ENCODE measurements at regions not wholly inside any gene's neighbourhood (a gene's known extent, or its start where the extent isn't known, plus 50 kb on each side); places are given as distances from the start of the nearest gene placed in this dataset.

DNA sequence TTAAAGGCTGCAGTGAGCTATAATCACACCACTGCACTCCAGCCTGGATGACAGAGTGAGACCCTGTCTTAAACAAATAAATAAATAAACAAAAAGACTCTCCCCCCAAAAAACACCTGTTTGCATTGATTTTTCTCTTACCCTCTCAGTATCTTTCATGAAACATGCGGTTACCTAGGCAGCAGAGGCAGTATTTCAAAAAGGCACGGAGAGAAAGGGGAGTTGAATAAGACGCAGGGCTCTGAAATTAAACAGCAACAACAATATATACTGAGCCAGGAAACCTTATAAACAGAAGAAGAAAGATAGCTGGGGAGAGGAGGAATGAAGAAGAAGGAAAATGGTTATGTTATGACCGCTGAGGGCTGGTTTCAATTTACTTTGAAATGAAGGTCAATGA is 277.6 kb downstream of the BTG1 start:
- ChIA-PET CTCF (no interaction called here), POLR2A (ENCODE audit: unreplicated experiment) (no interaction called here)
- H2AFZ ChIP-seq = no peak overlapping the region
- H3K27me3 ChIP-seq (ENCODE audit: insufficient read depth, low read depth) = no peaks in the 10 kb centered on the region
- H3K79me2 ChIP-seq (ENCODE audit: low read depth) = no peaks in the 10 kb centered on the region
- intact Hi-C loops (cut with micrococcal nuclease; ENCODE audit: unreplicated experiment) = no loop called here
- no TSS peak for BruUV-seq (replicated peaks)
- H3K9me2 ChIP-seq (ENCODE audit: insufficient read depth) = no peaks in the 10 kb centered on the region; the same call in 1 of the 2 replicates
- no peaks in the 10 kb centered on the region for H3K36me3 ChIP-seq (ENCODE audit: low read depth)
- no peaks in the 10 kb centered on the region for H3F3A ChIP-seq (ENCODE audit: insufficient read depth, low read depth)
- no peak overlapping the region for H3K27ac ChIP-seq
- no peak for DNase-seq
- TF ChIP-seq EZH2 (IDR thresholded peaks at IDR 0.05; ENCODE audit: low read depth) (no peak), CTCF (conservative IDR thresholded peaks at IDR 0.05) (no peak)
- no peaks in the 10 kb centered on the region for H4K20me1 ChIP-seq (ENCODE audit: insufficient read depth)
- H3K4me1 ChIP-seq (replicated peaks; ENCODE audit: insufficient read depth) = no peaks in the 10 kb centered on the region
- no peak overlapping the region for H3K4me3 ChIP-seq
- H3K4me2 ChIP-seq = no peak overlapping the region
- H3K9me3 ChIP-seq (ENCODE audit: insufficient read depth, low read depth) = no peaks in the 10 kb centered on the region

DNA sequence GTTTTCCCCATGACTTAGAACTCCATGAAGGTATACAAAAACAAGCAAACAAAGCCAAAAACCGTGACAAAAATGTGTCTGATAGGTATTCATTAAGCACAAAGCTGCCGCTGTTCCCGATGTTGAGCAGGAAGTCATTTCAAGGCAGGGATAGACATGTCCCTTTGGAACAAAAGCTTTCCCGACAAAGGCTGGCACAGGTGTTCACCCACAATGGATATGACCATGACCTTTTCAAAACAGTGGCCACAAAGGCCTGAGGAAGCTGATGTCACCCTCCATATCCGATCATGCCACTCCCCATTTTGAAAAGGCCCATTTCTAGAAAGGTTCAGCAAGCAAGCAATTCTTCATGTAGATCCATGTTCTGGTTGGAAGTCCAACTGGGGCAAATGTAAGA is 279.1 kb downstream of the BTG1 start:
- no peaks in the 10 kb centered on the region for H3K27me3 ChIP-seq (ENCODE audit: insufficient read depth, low read depth)
- DNase-seq = no peak
- H3K4me1 ChIP-seq (replicated peaks; ENCODE audit: insufficient read depth) = no peaks in the 10 kb centered on the region
- no peaks in the 10 kb centered on the region for H3F3A ChIP-seq (ENCODE audit: insufficient read depth, low read depth)
- H3K9me2 ChIP-seq (ENCODE audit: insufficient read depth) = no peaks in the 10 kb centered on the region; the same call in 1 of the 2 replicates
- intact Hi-C loops (cut with micrococcal nuclease; ENCODE audit: unreplicated experiment) = no loop called here
- H3K27ac ChIP-seq = no peak overlapping the region
- H2AFZ ChIP-seq = no peak overlapping the region
- H3K9me3 ChIP-seq (ENCODE audit: insufficient read depth, low read depth) = no peaks in the 10 kb centered on the region
- TF ChIP-seq EZH2 (IDR thresholded peaks at IDR 0.05; ENCODE audit: low read depth) (no peak), CTCF (conservative IDR thresholded peaks at IDR 0.05) (no peak)
- no peaks in the 10 kb centered on the region for H4K20me1 ChIP-seq (ENCODE audit: insufficient read depth)
- no peaks in the 10 kb centered on the region for H3K79me2 ChIP-seq (ENCODE audit: low read depth)
- no peak overlapping the region for H3K4me2 ChIP-seq
- BruUV-seq (replicated peaks) = no TSS peak
- no peak overlapping the region for H3K4me3 ChIP-seq
- ChIA-PET POLR2A (ENCODE audit: unreplicated experiment) (no interaction called here), CTCF (no interaction called here)
- no peaks in the 10 kb centered on the region for H3K36me3 ChIP-seq (ENCODE audit: low read depth)

- H3K27ac ChIP-seq = no peak overlapping the region
- DNase-seq = no peak
- no peak overlapping the region for H3K4me3 ChIP-seq
- no peaks in the 10 kb centered on the region for H3K27me3 ChIP-seq (ENCODE audit: insufficient read depth, low read depth)
- H3K9me2 ChIP-seq (ENCODE audit: insufficient read depth) = no peaks in the 10 kb centered on the region
- ChIA-PET POLR2A (ENCODE audit: unreplicated experiment) (no interaction called here), CTCF (no interaction called here)
- no TSS peak for BruUV-seq (replicated peaks)
- no peaks in the 10 kb centered on the region for H3F3A ChIP-seq (ENCODE audit: insufficient read depth, low read depth)
- H3K79me2 ChIP-seq (ENCODE audit: low read depth) = no peaks in the 10 kb centered on the region
- no peaks in the 10 kb centered on the region for H3K36me3 ChIP-seq (ENCODE audit: low read depth)
- H3K4me1 ChIP-seq (replicated peaks; ENCODE audit: insufficient read depth) = no peaks in the 10 kb centered on the region
- H3K4me2 ChIP-seq = no peak overlapping the region
- no peaks in the 10 kb centered on the region for H4K20me1 ChIP-seq (ENCODE audit: insufficient read depth)
- intact Hi-C loops (cut with micrococcal nuclease; ENCODE audit: unreplicated experiment) = no loop called here
- H2AFZ ChIP-seq = no peak overlapping the region
- no peak for TF ChIP-seq EZH2 (IDR thresholded peaks at IDR 0.05; ENCODE audit: low read depth)
- no peak for TF ChIP-seq CTCF (conservative IDR thresholded peaks at IDR 0.05)
- no peaks in the 10 kb centered on the region for H3K9me3 ChIP-seq (ENCODE audit: insufficient read depth, low read depth)
These were observed 281.9 kb downstream of the BTG1 start for GRCh38 chr12:91863702-91864101.

All from PC-9 (cell line).